Stomach (tissue), 8 donors: ENCODE measurements at regions not wholly inside any gene's neighbourhood (a gene's known extent, or its start where the extent isn't known, plus 50 kb on each side); places are given as distances from the start of the nearest gene placed in this dataset.

Experiments
- DNase-seq, 2 donors: peaks; one replicate each; pipeline versions ENCODE4 v3.0.0 to v3.0.0-alpha.2; 2013 to 2019
- H3K27ac ChIP-seq, 5 donors: fragments of 200-600 bp in 4 of 5; sonication (generic) in 4 of 5; one replicate each; pipeline ENCODE4 v1.5.1; 2013 to 2019; ENCODE audit warnings: mild to moderate bottlenecking in 1 of 5, moderate library complexity in 1 of 5
- H3K27me3 ChIP-seq, 3 donors: fragments of 200-600 bp; sonication (generic); one replicate each; pipeline ENCODE4 v1.5.1; 2017 to 2019; ENCODE audit warnings: mixed run types in 1 of 3
- H3K36me3 ChIP-seq, 4 donors: fragments of 200-600 bp; sonication (generic); 1 replicate in 3 of 4; 2 replicates in 1 of 4; pipeline ENCODE4 v1.5.1; 2016 to 2019
- H3K4me1 ChIP-seq, 4 donors: fragments of 200-600 bp; sonication (generic); one replicate each; pipeline ENCODE4 v1.5.1; 2016 to 2019
- H3K4me3 ChIP-seq, 4 donors: fragments of 200-600 bp; sonication (generic) in 3 of 4; one replicate each; pipeline ENCODE4 v1.5.1; 2016 to 2019; ENCODE audit warnings: mild to moderate bottlenecking in 1 of 4
- H3K9me3 ChIP-seq, 4 donors: fragments of 200-600 bp; sonication (generic); one replicate each; pipeline ENCODE4 v1.5.1; 2016 to 2019
- CTCF ChIP-seq, 7 experiments: fragments of 450-650 bp in 4 of 7; fragments of 200-600 bp in 3 of 7; sonication (generic) in 3 of 7; IDR thresholded peaks; one replicate each; pipeline ENCODE4 v1.5.1; 2016 to 2019; ENCODE audit warnings: antibody characterized with exemption in 7 of 7, control low read depth in 2 of 7, mild to moderate bottlenecking in 1 of 7
- EP300 ChIP-seq: sonication (generic); formaldehyde crosslinking; IDR thresholded peaks from one replicate; pipeline ENCODE4 v1.6.1; 2017; ENCODE audit warnings: antibody characterized with exemption
- POLR2A ChIP-seq, 4 donors: fragments of 450-650 bp; IDR thresholded peaks; one replicate each; pipeline ENCODE4 v1.6.1; 2016; ENCODE audit warnings: antibody characterized with exemption in 4 of 4, control low read depth in 2 of 4, mild to moderate bottlenecking in 1 of 4, moderate library complexity in 1 of 4
- POLR2AphosphoS5 ChIP-seq, 3 donors: sonication (generic); formaldehyde crosslinking; IDR thresholded peaks; one replicate each; pipeline ENCODE4 v1.6.1; 2016; ENCODE audit warnings: antibody characterized with exemption in 3 of 3
- WGBS, 5 donors: extraction: QIAGEN DNeasy Blood & Tissue Kit in 3 of 5; methylation state at CpG; one replicate each; pipeline versions ENCODE4 v1.1.5 to v1.1.7; 2013 to 2018; 5-methylcytosine and 5-hydroxymethylcytosine counted together
- intact Hi-C: fragments of 100-400 bp; cut with DNase I; formaldehyde crosslinking; loops from one replicate; pipeline ENCODE4 v1.15.1; 2023; ENCODE audit warnings: low total_unique reads
- donor health status: healthy with polysubstance abuse.
- donor health status: Bipolar disorder and iron deficiency.
- donor health status: healthy.

GRCh38 chr1:98130408-98130807, 209.6 kb upstream of the DPYD start:
- TF ChIP-seq CTCF (IDR thresholded peaks at IDR 0.05): no peak
- TF ChIP-seq POLR2AphosphoS5 (IDR thresholded peaks at IDR 0.05): no peak
- no peak for TF ChIP-seq EP300
- TF ChIP-seq POLR2A (IDR thresholded peaks at IDR 0.05): no peak
- no peaks in the 10 kb centered on the region for H3K27me3 ChIP-seq
- WGBS, 5 donors: 66 to 77% (median 73%) methylated on average over 1 of the region's 1 CpG
- intact Hi-C loops: no loop called here
- no peaks in the 10 kb centered on the region for H3K9me3 ChIP-seq
- no peak for DNase-seq
- H3K27ac ChIP-seq: no peak overlapping the region
- H3K36me3 ChIP-seq: no peaks in the 10 kb centered on the region
- H3K4me3 ChIP-seq: no peak overlapping the region
- H3K4me1 ChIP-seq: no peaks in the 10 kb centered on the region

GRCh38 chr1:98129491-98129890, 208.7 kb upstream of the DPYD start:
- intact Hi-C loops: no loop called here
- no peaks in the 10 kb centered on the region for H3K36me3 ChIP-seq
- no peak overlapping the region for H3K4me3 ChIP-seq
- no peak overlapping the region for H3K27ac ChIP-seq
- no peaks in the 10 kb centered on the region for H3K27me3 ChIP-seq
- no peak for TF ChIP-seq EP300
- TF ChIP-seq CTCF (IDR thresholded peaks at IDR 0.05): no peak
- no peak for TF ChIP-seq POLR2AphosphoS5 (IDR thresholded peaks at IDR 0.05)
- TF ChIP-seq POLR2A (IDR thresholded peaks at IDR 0.05): no peak
- no peaks in the 10 kb centered on the region for H3K4me1 ChIP-seq
- 13 to 45% (median 29%) methylated on average over 1 of the region's 1 CpG for WGBS, 5 donors
- no peaks in the 10 kb centered on the region for H3K9me3 ChIP-seq
- DNase-seq: no peak

GRCh38 chr1:98126740-98127139, 205.9 kb upstream of the DPYD start:
- TF ChIP-seq CTCF (IDR thresholded peaks at IDR 0.05): no peak
- TF ChIP-seq EP300: no peak
- no peak for TF ChIP-seq POLR2A (IDR thresholded peaks at IDR 0.05)
- TF ChIP-seq POLR2AphosphoS5 (IDR thresholded peaks at IDR 0.05): no peak
- no peak overlapping the region for H3K27ac ChIP-seq
- no peaks in the 10 kb centered on the region for H3K27me3 ChIP-seq
- H3K4me1 ChIP-seq: no peaks in the 10 kb centered on the region
- intact Hi-C loops: no loop called here
- H3K9me3 ChIP-seq: no peaks in the 10 kb centered on the region
- H3K36me3 ChIP-seq: no peaks in the 10 kb centered on the region
- no peak overlapping the region for H3K4me3 ChIP-seq
- DNase-seq: no peak

- TF ChIP-seq POLR2AphosphoS5 (IDR thresholded peaks at IDR 0.05): no peak
- no peak for TF ChIP-seq EP300
- no peak for TF ChIP-seq POLR2A (IDR thresholded peaks at IDR 0.05)
- TF ChIP-seq CTCF (IDR thresholded peaks at IDR 0.05): no peak
- Histone ChIP-seq H3K36me3 (no peaks in the 10 kb centered on the region), H3K27ac (no peak overlapping the region), H3K9me3 (no peaks in the 10 kb centered on the region), H3K27me3 (no peaks in the 10 kb centered on the region), H3K4me3 (no peak overlapping the region), H3K4me1 (no peaks in the 10 kb centered on the region)
- intact Hi-C loops: no loop called here
- no peak for DNase-seq
- 0 to 47% (median 0%) methylated on average over 1 of the region's 1 CpG for WGBS, 5 donors
Measured at GRCh38 chr1:98121646-98122045, 200.8 kb upstream of the DPYD start.
